ENCODE measurements at regions not wholly inside any gene's neighbourhood (a gene's known extent, or its start where the extent isn't known, plus 50 kb on each side); places are given as distances from the start of the nearest gene placed in this dataset.

GRCh38 chr6:44656691-44657090 is 269.2 kb downstream of the CDC5L start:
- no peaks in the 10 kb centered on the region for H3K36me3 ChIP-seq (ENCODE audit: control insufficient read depth in 2 of 2, insufficient read depth in 1 of 2, low read length in 2 of 2)
- TF ChIP-seq ZNF311 (tag by site-specific recombination; IDR thresholded peaks at IDR 0.05; ENCODE audit: borderline replicate concordance) (no peak), ZFP3 (tag by site-specific recombination; IDR thresholded peaks at IDR 0.05; ENCODE audit: low read depth) (no peak), ZNF10 (tag by site-specific recombination; IDR thresholded peaks at IDR 0.05) (no peak), ZNF37A (tag by site-specific recombination; IDR thresholded peaks at IDR 0.05) (no peak), ZFP41 (tag by site-specific recombination; IDR thresholded peaks at IDR 0.05; ENCODE audit: borderline replicate concordance) (no peak), EGR2 (tag by site-specific recombination; IDR thresholded peaks at IDR 0.05; ENCODE audit: low read depth) (no peak), SALL2 (tag by site-specific recombination; IDR thresholded peaks at IDR 0.05; ENCODE audit: borderline replicate concordance) (no peak), ZNF138 (tag by site-specific recombination; IDR thresholded peaks at IDR 0.05; ENCODE audit: borderline replicate concordance) (no peak), ZNF654 (tag by site-specific recombination; IDR thresholded peaks at IDR 0.05; ENCODE audit: low read depth) (no peak), YY2 (tag by site-specific recombination; IDR thresholded peaks at IDR 0.05) (no peak)
- CTCF ChIA-PET: interaction anchor here (0.5 to 5.9 kb wide), 29 partner anchors 9 to 1288 kb away, joined by 3 to 44 read pairs (median 4); no protein-coding TSS in a partner anchor
- H3K27ac ChIP-seq (ENCODE audit: extremely low read depth, low read depth, low read length): no peak overlapping the region
- no peaks in the 10 kb centered on the region for H3K9me3 ChIP-seq (ENCODE audit: control insufficient read depth, insufficient read depth, low read depth, low read length)
- H3K4me3 ChIP-seq (ENCODE audit: low read depth, low read length): no peak overlapping the region
- peaks cover 18% of the 10 kb centered on the region for H3K4me1 ChIP-seq (ENCODE audit: control insufficient read depth, insufficient read depth, low read length)
- POLR2A ChIA-PET: interaction anchor here (1.2 to 1.8 kb wide), 2 partner anchors 342 to 721 kb away, joined by 3 to 8 read pairs; partner anchors contain the start of gene SUPT3H

GRCh38 chr6:44657206-44657819 is 269.8 kb downstream of the CDC5L start:
- ChIA-PET CTCF (interaction anchor here (0.6 to 5.9 kb wide), 15 partner anchors 9 to 1273 kb away, joined by 3 to 44 read pairs (median 7); no protein-coding TSS in a partner anchor), POLR2A (interaction anchor here (0.6 kb wide), 1 partner anchor 762 kb away, joined by 5 read pairs; no protein-coding TSS in a partner anchor)
- H3K4me3 ChIP-seq (ENCODE audit: low read depth, low read length): no peak overlapping the region
- peaks cover 18% of the 10 kb centered on the region for H3K4me1 ChIP-seq (ENCODE audit: control insufficient read depth, insufficient read depth, low read length)
- no peaks in the 10 kb centered on the region for H3K9me3 ChIP-seq (ENCODE audit: control insufficient read depth, insufficient read depth, low read depth, low read length)
- H3K36me3 ChIP-seq (ENCODE audit: control insufficient read depth in 2 of 2, insufficient read depth in 1 of 2, low read length in 2 of 2): no peaks in the 10 kb centered on the region
- H3K27ac ChIP-seq (ENCODE audit: extremely low read depth, low read depth, low read length): no peak overlapping the region
- TF ChIP-seq ZNF362 (tag by site-specific recombination; IDR thresholded peaks at IDR 0.05) (no peak), ZNF157 (tag by site-specific recombination; IDR thresholded peaks at IDR 0.05) (no peak), TCF7L2 (IDR thresholded peaks at IDR 0.05; ENCODE audit: borderline replicate concordance, low read depth, low read length) (no peak), ZNF133 (tag by site-specific recombination; IDR thresholded peaks at IDR 0.05) (no peak), ZNF488 (tag by site-specific recombination; IDR thresholded peaks at IDR 0.05) (no peak), ZNF433 (tag by site-specific recombination; IDR thresholded peaks at IDR 0.05; ENCODE audit: low read depth) (no peak), ZNF654 (tag by site-specific recombination; IDR thresholded peaks at IDR 0.05; ENCODE audit: low read depth) (no peak), ZNF629 (tag by site-specific recombination; IDR thresholded peaks at IDR 0.05) (no peak), ZNF571 (tag by site-specific recombination; IDR thresholded peaks at IDR 0.05) (no peak), ZNF677 (tag by site-specific recombination; IDR thresholded peaks at IDR 0.05) (no peak), ZNF521 (tag by site-specific recombination; IDR thresholded peaks at IDR 0.05) (no peak), ZNF10 (tag by site-specific recombination; IDR thresholded peaks at IDR 0.05) (no peak), SETDB1 (IDR thresholded peaks at IDR 0.05; ENCODE audit: insufficient read length, low read length) (no peak), ZNF248 (tag by site-specific recombination; IDR thresholded peaks at IDR 0.05) (no peak), ZBTB20 (tag by site-specific recombination; IDR thresholded peaks at IDR 0.05) (no peak), ZNF24 (tag by site-specific recombination; IDR thresholded peaks at IDR 0.05) (no peak), ZNF112 (tag by site-specific recombination; IDR thresholded peaks at IDR 0.05) (no peak), ZNF239 (tag by site-specific recombination; IDR thresholded peaks at IDR 0.05) (no peak), ZBTB21 (tag by site-specific recombination; IDR thresholded peaks at IDR 0.05) (no peak), ZNF843 (tag by site-specific recombination; IDR thresholded peaks at IDR 0.05) (no peak)
